ENCODE measurements at regions not wholly inside any gene's neighbourhood (a gene's known extent, or its start where the extent isn't known, plus 50 kb on each side); places are given as distances from the start of the nearest gene placed in this dataset.

- Histone ChIP-seq H4K8ac (ENCODE audit: low read depth, low read length) (no peak overlapping the region), H3K23ac (ENCODE audit: low read depth, low read length, poor library complexity) (no peak overlapping the region), H3K27me3 (ENCODE audit: control insufficient read depth in 3 of 3, insufficient read depth in 3 of 3, low read depth in 1 of 3, low read length in 3 of 3) (no peaks in the 10 kb centered on the region), H2BK120ac (ENCODE audit: low read depth, low read length) (no peak overlapping the region), H3K36me3 (replicated peaks in 1 of 2; ENCODE audit: control insufficient read depth in 2 of 2, insufficient read depth in 2 of 2, low read length in 2 of 2) (no peaks in the 10 kb centered on the region), H3K9me3 (replicated peaks in 1 of 2; ENCODE audit: control insufficient read depth in 2 of 2, insufficient read depth in 1 of 2, low read depth in 1 of 2, low read length in 2 of 2) (peaks cover 0 to 2% of the 10 kb centered on the region in 2 donors), H3K79me1 (ENCODE audit: low read depth, low read length) (no peaks in the 10 kb centered on the region), H3K4ac (ENCODE audit: low read length) (no peak overlapping the region), H3K4me2 (ENCODE audit: insufficient read depth, low read length, poor library complexity, severe bottlenecking) (no peak overlapping the region), H2AK5ac (ENCODE audit: low read depth, low read length) (no peak overlapping the region), H3K18ac (ENCODE audit: low read length) (no peak overlapping the region), H2BK15ac (ENCODE audit: low read length) (no peak overlapping the region), H2BK5ac (ENCODE audit: low read length) (no peak overlapping the region), H3K14ac (ENCODE audit: low read length) (no peak overlapping the region), H4K91ac (ENCODE audit: low read depth, low read length, poor library complexity) (no peak overlapping the region), H3K27ac (replicated peaks; ENCODE audit: low read length) (no peak overlapping the region), H3K4me3 (ENCODE audit: low read length in 2 of 2) (no peak overlapping the region), H3K9ac (ENCODE audit: low read depth, low read length, poor library complexity) (no peak overlapping the region), H2BK12ac (ENCODE audit: low read length) (no peak overlapping the region), H2AFZ (ENCODE audit: low read length) (no peak overlapping the region), H3K4me1 (ENCODE audit: control insufficient read depth in 2 of 2, insufficient read depth in 1 of 2, low read depth in 1 of 2, low read length in 2 of 2) (no peaks in the 10 kb centered on the region)
- DNase-seq (ENCODE audit: low spot score): no peak
- WGBS, 2 donors (ENCODE audit: extremely low coverage in 2 of 2, insufficient read length in 2 of 2, insufficient replicate concordance in 1 of 2): no CpG with 5 or more reads among the region's 2 CpGs
These were observed 130.7 kb upstream of the NREP start for GRCh38 chr5:111887706-111888105.

DNA sequence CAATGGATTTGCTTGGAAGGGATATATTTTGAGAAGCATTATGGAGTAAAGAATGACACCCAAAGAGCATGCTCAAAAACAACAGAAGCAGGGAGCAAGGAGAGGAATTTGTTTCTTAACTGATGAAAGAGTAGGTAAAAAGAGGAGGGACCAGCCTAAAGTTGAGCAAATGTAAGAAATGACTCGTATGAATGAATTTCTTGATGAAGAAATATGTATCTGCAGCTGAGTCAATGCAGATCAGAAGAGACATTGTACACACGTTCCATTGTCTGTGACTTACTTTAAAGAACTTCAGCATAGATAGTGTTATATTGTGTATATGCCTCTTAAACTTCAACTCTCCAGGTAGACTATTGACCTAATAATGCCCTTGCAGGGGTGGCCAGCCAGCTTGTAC is 112.7 kb upstream of the NREP start:
- no peak overlapping the region for H2AFZ ChIP-seq (ENCODE audit: low read length)
- no peaks in the 10 kb centered on the region for H3K27me3 ChIP-seq (ENCODE audit: control insufficient read depth in 3 of 3, insufficient read depth in 3 of 3, low read depth in 1 of 3, low read length in 3 of 3)
- no CpG with 5 or more reads among the region's 2 CpGs for WGBS, 2 donors (ENCODE audit: extremely low coverage in 2 of 2, insufficient read length in 2 of 2, insufficient replicate concordance in 1 of 2)
- no peaks in the 10 kb centered on the region for H3K79me1 ChIP-seq (ENCODE audit: low read depth, low read length)
- H3K4ac ChIP-seq (ENCODE audit: low read length): no peak overlapping the region
- H2BK15ac ChIP-seq (ENCODE audit: low read length): no peak overlapping the region
- no peak overlapping the region for H4K91ac ChIP-seq (ENCODE audit: low read depth, low read length, poor library complexity)
- no peak overlapping the region for H3K18ac ChIP-seq (ENCODE audit: low read length)
- H3K4me1 ChIP-seq (ENCODE audit: control insufficient read depth in 2 of 2, insufficient read depth in 1 of 2, low read depth in 1 of 2, low read length in 2 of 2): no peaks in the 10 kb centered on the region
- H3K27ac ChIP-seq (replicated peaks; ENCODE audit: low read length): no peak overlapping the region
- H3K23ac ChIP-seq (ENCODE audit: low read depth, low read length, poor library complexity): no peak overlapping the region
- H2BK120ac ChIP-seq (ENCODE audit: low read depth, low read length): no peak overlapping the region
- H3K9me3 ChIP-seq (replicated peaks in 1 of 2; ENCODE audit: control insufficient read depth in 2 of 2, insufficient read depth in 1 of 2, low read depth in 1 of 2, low read length in 2 of 2): no peaks in the 10 kb centered on the region
- H2AK5ac ChIP-seq (ENCODE audit: low read depth, low read length): no peak overlapping the region
- no peak overlapping the region for H3K4me3 ChIP-seq (ENCODE audit: low read length in 2 of 2)
- no peak overlapping the region for H4K8ac ChIP-seq (ENCODE audit: low read depth, low read length)
- no peaks in the 10 kb centered on the region for H3K36me3 ChIP-seq (replicated peaks in 1 of 2; ENCODE audit: control insufficient read depth in 2 of 2, insufficient read depth in 2 of 2, low read length in 2 of 2)
- no peak for DNase-seq (ENCODE audit: low spot score)
- H3K9ac ChIP-seq (ENCODE audit: low read depth, low read length, poor library complexity): no peak overlapping the region
- no peak overlapping the region for H2BK12ac ChIP-seq (ENCODE audit: low read length)
- no peak overlapping the region for H3K14ac ChIP-seq (ENCODE audit: low read length)
- H3K4me2 ChIP-seq (ENCODE audit: insufficient read depth, low read length, poor library complexity, severe bottlenecking): no peak overlapping the region
- no peak overlapping the region for H2BK5ac ChIP-seq (ENCODE audit: low read length)

GRCh38 chr5:111865356-111865755 is 108.4 kb upstream of the NREP start:
- no peak overlapping the region for H2AFZ ChIP-seq (ENCODE audit: low read length)
- H2BK120ac ChIP-seq (ENCODE audit: low read depth, low read length): no peak overlapping the region
- no CpG with 5 or more reads among the region's 3 CpGs for WGBS, 2 donors (ENCODE audit: extremely low coverage in 2 of 2, insufficient read length in 2 of 2, insufficient replicate concordance in 1 of 2)
- H3K79me1 ChIP-seq (ENCODE audit: low read depth, low read length): no peaks in the 10 kb centered on the region
- no peak overlapping the region for H2BK15ac ChIP-seq (ENCODE audit: low read length)
- no peaks in the 10 kb centered on the region for H3K36me3 ChIP-seq (replicated peaks in 1 of 2; ENCODE audit: control insufficient read depth in 2 of 2, insufficient read depth in 2 of 2, low read length in 2 of 2)
- no peak overlapping the region for H3K4me2 ChIP-seq (ENCODE audit: insufficient read depth, low read length, poor library complexity, severe bottlenecking)
- no peak overlapping the region for H3K18ac ChIP-seq (ENCODE audit: low read length)
- H3K9ac ChIP-seq (ENCODE audit: low read depth, low read length, poor library complexity): no peak overlapping the region
- no peaks in the 10 kb centered on the region for H3K4me1 ChIP-seq (ENCODE audit: control insufficient read depth in 2 of 2, insufficient read depth in 1 of 2, low read depth in 1 of 2, low read length in 2 of 2)
- H3K27ac ChIP-seq (replicated peaks; ENCODE audit: low read length): no peak overlapping the region
- no peak overlapping the region for H2AK5ac ChIP-seq (ENCODE audit: low read depth, low read length)
- H4K8ac ChIP-seq (ENCODE audit: low read depth, low read length): no peak overlapping the region
- H3K14ac ChIP-seq (ENCODE audit: low read length): no peak overlapping the region
- no peak overlapping the region for H2BK5ac ChIP-seq (ENCODE audit: low read length)
- no peaks in the 10 kb centered on the region for H3K9me3 ChIP-seq (replicated peaks in 1 of 2; ENCODE audit: control insufficient read depth in 2 of 2, insufficient read depth in 1 of 2, low read depth in 1 of 2, low read length in 2 of 2)
- H4K91ac ChIP-seq (ENCODE audit: low read depth, low read length, poor library complexity): no peak overlapping the region
- H3K23ac ChIP-seq (ENCODE audit: low read depth, low read length, poor library complexity): no peak overlapping the region
- H3K27me3 ChIP-seq (ENCODE audit: control insufficient read depth in 3 of 3, insufficient read depth in 3 of 3, low read depth in 1 of 3, low read length in 3 of 3): peaks cover 0 to 5% (median 0%) of the 10 kb centered on the region in 3 experiments
- H3K4me3 ChIP-seq (ENCODE audit: low read length in 2 of 2): no peak overlapping the region
- no peak for DNase-seq (ENCODE audit: low spot score)
- no peak overlapping the region for H2BK12ac ChIP-seq (ENCODE audit: low read length)
- H3K4ac ChIP-seq (ENCODE audit: low read length): no peak overlapping the region

GRCh38 chr5:111863801-111864200 is 106.8 kb upstream of the NREP start:
- H3K27me3 ChIP-seq (ENCODE audit: control insufficient read depth in 3 of 3, insufficient read depth in 3 of 3, low read depth in 1 of 3, low read length in 3 of 3): peaks cover 0 to 5% (median 0%) of the 10 kb centered on the region in 3 experiments
- no peak for DNase-seq (ENCODE audit: low spot score)
- no peak overlapping the region for H3K18ac ChIP-seq (ENCODE audit: low read length)
- H3K9me3 ChIP-seq (replicated peaks in 1 of 2; ENCODE audit: control insufficient read depth in 2 of 2, insufficient read depth in 1 of 2, low read depth in 1 of 2, low read length in 2 of 2): no peaks in the 10 kb centered on the region
- no peak overlapping the region for H3K23ac ChIP-seq (ENCODE audit: low read depth, low read length, poor library complexity)
- H3K9ac ChIP-seq (ENCODE audit: low read depth, low read length, poor library complexity): no peak overlapping the region
- H4K91ac ChIP-seq (ENCODE audit: low read depth, low read length, poor library complexity): no peak overlapping the region
- no peak overlapping the region for H2BK5ac ChIP-seq (ENCODE audit: low read length)
- H2AK5ac ChIP-seq (ENCODE audit: low read depth, low read length): no peak overlapping the region
- no peaks in the 10 kb centered on the region for H3K79me1 ChIP-seq (ENCODE audit: low read depth, low read length)
- H3K36me3 ChIP-seq (replicated peaks in 1 of 2; ENCODE audit: control insufficient read depth in 2 of 2, insufficient read depth in 2 of 2, low read length in 2 of 2): no peaks in the 10 kb centered on the region
- H3K4ac ChIP-seq (ENCODE audit: low read length): no peak overlapping the region
- no peak overlapping the region for H3K27ac ChIP-seq (replicated peaks; ENCODE audit: low read length)
- no peak overlapping the region for H4K8ac ChIP-seq (ENCODE audit: low read depth, low read length)
- no peak overlapping the region for H3K4me3 ChIP-seq (ENCODE audit: low read length in 2 of 2)
- H2BK12ac ChIP-seq (ENCODE audit: low read length): no peak overlapping the region
- no peak overlapping the region for H2BK120ac ChIP-seq (ENCODE audit: low read depth, low read length)
- no peak overlapping the region for H2AFZ ChIP-seq (ENCODE audit: low read length)
- H2BK15ac ChIP-seq (ENCODE audit: low read length): no peak overlapping the region
- H3K14ac ChIP-seq (ENCODE audit: low read length): no peak overlapping the region
- peaks cover 0 to 1% of the 10 kb centered on the region in 2 donors for H3K4me1 ChIP-seq (ENCODE audit: control insufficient read depth in 2 of 2, insufficient read depth in 1 of 2, low read depth in 1 of 2, low read length in 2 of 2)
- H3K4me2 ChIP-seq (ENCODE audit: insufficient read depth, low read length, poor library complexity, severe bottlenecking): no peak overlapping the region
- WGBS, 2 donors (ENCODE audit: extremely low coverage in 2 of 2, insufficient read length in 2 of 2, insufficient replicate concordance in 1 of 2): no CpG with 5 or more reads among the region's 1 CpG
